Activated naive CD8-positive, alpha-beta T cell treated with anti-CD3 and anti-CD28 coated beads, Interleukin-2, amount 50 U/mL, for 24 hours (primary cell): ENCODE measurements at regions not wholly inside any gene's neighbourhood (a gene's known extent, or its start where the extent isn't known, plus 50 kb on each side); places are given as distances from the start of the nearest gene placed in this dataset.

Source experiments
- ATAC-seq: fragments of 150-1000 bp; cut with Tn5 transposase; one replicate; pipeline ENCODE4 v1.10.0; 2021
- DNase-seq: peaks from one replicate; pipeline ENCODE4 v3.0.0; 2021
- H3K27ac Mint-ChIP-seq: one replicate; pipeline ENCODE4 v1.8.0; 2021; ENCODE audit warnings: mild to moderate bottlenecking, mixed read lengths
- H3K27me3 Mint-ChIP-seq: one replicate; pipeline ENCODE4 v1.8.0; 2021; ENCODE audit warnings: mixed read lengths
- H3K36me3 Mint-ChIP-seq: one replicate; pipeline ENCODE4 v1.8.0; 2021; ENCODE audit warnings: low read depth, mixed read lengths
- H3K4me1 Mint-ChIP-seq: one replicate; pipeline ENCODE4 v1.8.0; 2021; ENCODE audit warnings: mixed read lengths
- H3K4me3 Mint-ChIP-seq: one replicate; pipeline ENCODE4 v1.8.0; 2021; ENCODE audit warnings: mild to moderate bottlenecking, moderate library complexity, mixed read lengths
- H3K9me3 Mint-ChIP-seq: one replicate; pipeline ENCODE4 v1.8.0; 2021; ENCODE audit warnings: mixed read lengths

GRCh38 chr7:53771701-53772100 lies 736.3 kb downstream of the POM121L12 start:
- no peak overlapping the region for H3K4me3 Mint-ChIP-seq
- DNase-seq (no peak), ATAC-seq (no peak)
- H3K36me3 Mint-ChIP-seq, result no peaks in the 10 kb centered on the region
- H3K9me3 Mint-ChIP-seq, result peaks cover 39% of the 10 kb centered on the region
- no peaks in the 10 kb centered on the region for H3K4me1 Mint-ChIP-seq
- no peaks in the 10 kb centered on the region for H3K27me3 Mint-ChIP-seq
- no peak overlapping the region for H3K27ac Mint-ChIP-seq

- Mint-ChIP-seq H3K27ac (no peak overlapping the region), H3K36me3 (no peaks in the 10 kb centered on the region), H3K4me1 (no peaks in the 10 kb centered on the region), H3K27me3 (no peaks in the 10 kb centered on the region), H3K4me3 (no peak overlapping the region), H3K9me3 (peaks cover 16% of the 10 kb centered on the region)
- ATAC-seq (no peak), DNase-seq (no peak)
These were observed 740.9 kb downstream of the POM121L12 start for GRCh38 chr7:53776323-53776722.

- ATAC-seq, result no peak
- DNase-seq, result no peak
- no peaks in the 10 kb centered on the region for H3K36me3 Mint-ChIP-seq
- H3K27me3 Mint-ChIP-seq, result no peaks in the 10 kb centered on the region
- H3K4me3 Mint-ChIP-seq, result no peak overlapping the region
- H3K27ac Mint-ChIP-seq, result no peak overlapping the region
- H3K4me1 Mint-ChIP-seq, result no peaks in the 10 kb centered on the region
- peaks cover 22% of the 10 kb centered on the region for H3K9me3 Mint-ChIP-seq
These were observed 752.4 kb upstream of the VSTM2A start for GRCh38 chr7:53789741-53790140.

- H3K4me1 Mint-ChIP-seq, result no peaks in the 10 kb centered on the region
- no peak for ATAC-seq
- H3K27me3 Mint-ChIP-seq, result no peaks in the 10 kb centered on the region
- no peaks in the 10 kb centered on the region for H3K36me3 Mint-ChIP-seq
- no peak overlapping the region for H3K27ac Mint-ChIP-seq
- H3K4me3 Mint-ChIP-seq, result no peak overlapping the region
- no peak for DNase-seq
- H3K9me3 Mint-ChIP-seq, result peaks cover 30% of the 10 kb centered on the region
These were observed 747.4 kb upstream of the VSTM2A start for GRCh38 chr7:53794816-53795215.

GRCh38 chr7:53800746-53801145 lies 741.4 kb upstream of the VSTM2A start:
- Mint-ChIP-seq H3K36me3 (no peaks in the 10 kb centered on the region), H3K4me3 (no peak overlapping the region), H3K27ac (no peak overlapping the region), H3K4me1 (no peaks in the 10 kb centered on the region), H3K27me3 (no peaks in the 10 kb centered on the region), H3K9me3 (peaks cover 12% of the 10 kb centered on the region)
- ATAC-seq (no peak), DNase-seq (no peak)

- no peak overlapping the region for H3K27ac Mint-ChIP-seq
- no peaks in the 10 kb centered on the region for H3K36me3 Mint-ChIP-seq
- no peaks in the 10 kb centered on the region for H3K27me3 Mint-ChIP-seq
- ATAC-seq (no peak), DNase-seq (no peak)
- peaks cover 11% of the 10 kb centered on the region for H3K9me3 Mint-ChIP-seq
- H3K4me3 Mint-ChIP-seq, result no peak overlapping the region
- H3K4me1 Mint-ChIP-seq, result no peaks in the 10 kb centered on the region
These were observed 736.1 kb upstream of the VSTM2A start for GRCh38 chr7:53806119-53806518.

GRCh38 chr7:53811555-53812079 lies 730.6 kb upstream of the VSTM2A start:
- Mint-ChIP-seq H3K27me3 (no peaks in the 10 kb centered on the region), H3K4me3 (no peak overlapping the region), H3K9me3 (peaks cover 17% of the 10 kb centered on the region), H3K36me3 (no peaks in the 10 kb centered on the region), H3K4me1 (no peaks in the 10 kb centered on the region), H3K27ac (no peak overlapping the region)
- no peak for DNase-seq
- ATAC-seq, result no peak

- no peak overlapping the region for H3K4me3 Mint-ChIP-seq
- H3K27me3 Mint-ChIP-seq, result no peaks in the 10 kb centered on the region
- H3K36me3 Mint-ChIP-seq, result no peaks in the 10 kb centered on the region
- ATAC-seq (no peak), DNase-seq (no peak)
- no peak overlapping the region for H3K27ac Mint-ChIP-seq
- no peaks in the 10 kb centered on the region for H3K4me1 Mint-ChIP-seq
- peaks cover 21% of the 10 kb centered on the region for H3K9me3 Mint-ChIP-seq
These were observed 730.0 kb upstream of the VSTM2A start for GRCh38 chr7:53812135-53812534.

GRCh38 chr7:53835301-53835700 lies 706.9 kb upstream of the VSTM2A start:
- peaks cover 34% of the 10 kb centered on the region for H3K9me3 Mint-ChIP-seq

GRCh38 chr7:53877688-53878087 lies 664.5 kb upstream of the VSTM2A start:
- DNase-seq (no peak), ATAC-seq (no peak)
- Mint-ChIP-seq H3K36me3 (no peaks in the 10 kb centered on the region), H3K9me3 (peaks cover 43% of the 10 kb centered on the region), H3K27me3 (no peaks in the 10 kb centered on the region), H3K27ac (no peak overlapping the region), H3K4me3 (no peak overlapping the region), H3K4me1 (no peaks in the 10 kb centered on the region)

More at GRCh38 chr7:53835301-53835700, 706.9 kb upstream of the VSTM2A start:
- ATAC-seq (no peak), DNase-seq (no peak)
- H3K36me3 Mint-ChIP-seq, result no peaks in the 10 kb centered on the region
- H3K27me3 Mint-ChIP-seq, result no peaks in the 10 kb centered on the region
- H3K4me3 Mint-ChIP-seq, result no peak overlapping the region
- H3K4me1 Mint-ChIP-seq, result no peaks in the 10 kb centered on the region
- H3K27ac Mint-ChIP-seq, result no peak overlapping the region

GRCh38 chr7:53900856-53901528 lies 641.2 kb upstream of the VSTM2A start:
- Mint-ChIP-seq H3K4me1 (no peaks in the 10 kb centered on the region), H3K9me3 (peaks cover 24% of the 10 kb centered on the region), H3K27me3 (no peaks in the 10 kb centered on the region), H3K4me3 (no peak overlapping the region), H3K27ac (no peak overlapping the region), H3K36me3 (no peaks in the 10 kb centered on the region)
- DNase-seq (no peak), ATAC-seq (no peak)

- no peaks in the 10 kb centered on the region for H3K27me3 Mint-ChIP-seq
These were observed 637.8 kb upstream of the VSTM2A start for GRCh38 chr7:53904355-53904754.

GRCh38 chr7:53917637-53918036 lies 624.5 kb upstream of the VSTM2A start:
- DNase-seq (no peak), ATAC-seq (no peak)
- Mint-ChIP-seq H3K27ac (no peak overlapping the region), H3K4me3 (no peak overlapping the region), H3K4me1 (no peaks in the 10 kb centered on the region), H3K27me3 (no peaks in the 10 kb centered on the region), H3K9me3 (peaks cover 31% of the 10 kb centered on the region), H3K36me3 (no peaks in the 10 kb centered on the region)

More at GRCh38 chr7:53904355-53904754, 637.8 kb upstream of the VSTM2A start:
- ATAC-seq (no peak), DNase-seq (no peak)
- Mint-ChIP-seq H3K36me3 (no peaks in the 10 kb centered on the region), H3K4me1 (no peaks in the 10 kb centered on the region), H3K9me3 (peaks cover 32% of the 10 kb centered on the region), H3K27ac (no peak overlapping the region), H3K4me3 (no peak overlapping the region)

- Mint-ChIP-seq H3K9me3 (peaks cover 23% of the 10 kb centered on the region), H3K36me3 (no peaks in the 10 kb centered on the region), H3K27ac (no peak overlapping the region), H3K4me1 (no peaks in the 10 kb centered on the region), H3K4me3 (no peak overlapping the region), H3K27me3 (no peaks in the 10 kb centered on the region)
- DNase-seq, result no peak
- no peak for ATAC-seq
These were observed 622.2 kb upstream of the VSTM2A start for GRCh38 chr7:53920011-53920410.

- H3K4me3 Mint-ChIP-seq, result no peak overlapping the region
- no peaks in the 10 kb centered on the region for H3K36me3 Mint-ChIP-seq
- H3K9me3 Mint-ChIP-seq, result peaks cover 26% of the 10 kb centered on the region
- DNase-seq (no peak), ATAC-seq (no peak)
- H3K27ac Mint-ChIP-seq, result no peak overlapping the region
- H3K27me3 Mint-ChIP-seq, result no peaks in the 10 kb centered on the region
- H3K4me1 Mint-ChIP-seq, result no peaks in the 10 kb centered on the region
These were observed 601.7 kb upstream of the VSTM2A start for GRCh38 chr7:53940483-53940882.

GRCh38 chr7:53947732-53948131 lies 594.4 kb upstream of the VSTM2A start:
- ATAC-seq (no peak), DNase-seq (no peak)
- Mint-ChIP-seq H3K36me3 (no peaks in the 10 kb centered on the region), H3K4me1 (no peaks in the 10 kb centered on the region), H3K27me3 (no peaks in the 10 kb centered on the region), H3K27ac (no peak overlapping the region), H3K4me3 (no peak overlapping the region), H3K9me3 (peaks cover 42% of the 10 kb centered on the region)
